WTC11 (cell line): ENCODE measurements at regions not wholly inside any gene's neighbourhood (a gene's known extent, or its start where the extent isn't known, plus 50 kb on each side); places are given as distances from the start of the nearest gene placed in this dataset.

ENCODE experiments used
- ATAC-seq: fragments of 200-7000 bp; cut with Tn5 transposase; 2 replicates; pipeline ENCODE4 v1.10.0; 2021; ENCODE audit warnings: mild to moderate bottlenecking, moderate library complexity
- CTCF ChIA-PET: fragments of 300-600 bp; sonication (Branson Sonifier 250); formaldehyde crosslinking; loops from one replicate; lab custom pipeline; 2021; ENCODE audit warnings: antibody characterized with exemption; lab: Charles Lee
- POLR2A ChIA-PET: fragments of 350-600 bp; sonication (Branson Sonifier 250); formaldehyde crosslinking; loops from one replicate; lab custom pipeline; 2021; ENCODE audit warnings: antibody characterized with exemption; lab: Charles Lee
- DNase-seq: peaks from one replicate; pipeline ENCODE4 v3.0.0; 2021; ENCODE audit warnings: low spot score
- H3K27ac Mint-ChIP-seq: 2 replicates; pipeline ENCODE4 v1.8.0; 2021; ENCODE audit warnings: mixed read lengths
- H3K27me3 Mint-ChIP-seq: 2 replicates; pipeline ENCODE4 v1.8.0; 2021; ENCODE audit warnings: low read depth, mild to moderate bottlenecking, moderate library complexity, mixed read lengths
- H3K36me3 Mint-ChIP-seq: 2 replicates; pipeline ENCODE4 v1.8.0; 2021; ENCODE audit warnings: mixed read lengths
- H3K4me1 Mint-ChIP-seq: 2 replicates; pipeline ENCODE4 v1.8.0; 2022; ENCODE audit warnings: mixed read lengths
- H3K4me3 Mint-ChIP-seq: 2 replicates; pipeline ENCODE4 v1.8.0; 2021; ENCODE audit warnings: mild to moderate bottlenecking, moderate library complexity, mixed read lengths
- H3K9me3 Mint-ChIP-seq: 2 replicates; pipeline ENCODE4 v1.8.0; 2021; ENCODE audit warnings: mixed read lengths
- EMX1 ChIP-seq: fragments of 250-450 bp; sonication (Bioruptor Pico); IDR thresholded peaks from 2 replicates; pipeline ENCODE4 v1.8.0; 2021; ENCODE audit warnings: mild to moderate bottlenecking
- ESRRA ChIP-seq: sonication (generic); formaldehyde crosslinking; IDR thresholded peaks from 2 replicates; pipeline ENCODE4 v1.8.1; 2022; ENCODE audit warnings: mild to moderate bottlenecking, missing genetic modification reagents, borderline replicate concordance
- JAZF1 ChIP-seq: fragments of 250-450 bp; sonication (Bioruptor Pico); IDR thresholded peaks from 2 replicates; pipeline ENCODE4 v1.9.0; 2021; ENCODE audit warnings: moderate library complexity, mild to moderate bottlenecking, inconsistent platforms
- KAT7 ChIP-seq: sonication (generic); formaldehyde crosslinking; IDR thresholded peaks from 2 replicates; pipeline ENCODE4 v1.8.1; 2023; ENCODE audit warnings: missing genetic modification reagents, mild to moderate bottlenecking, borderline replicate concordance
- NFE2L1 ChIP-seq: sonication (generic); formaldehyde crosslinking; IDR thresholded peaks from 2 replicates; pipeline ENCODE4 v1.8.1; 2023; ENCODE audit warnings: missing genetic modification reagents
- NFYB ChIP-seq: sonication (generic); formaldehyde crosslinking; conservative IDR thresholded peaks from 2 replicates; pipeline ENCODE4 v1.8.0; 2022; ENCODE audit warnings: low read depth, missing genetic modification reagents
- NR2C2 ChIP-seq: sonication (generic); formaldehyde crosslinking; IDR thresholded peaks from 2 replicates; pipeline ENCODE4 v1.8.0; 2022; ENCODE audit warnings: mild to moderate bottlenecking, missing genetic modification reagents
- SOX15 ChIP-seq: fragments of 250-450 bp; sonication (Bioruptor Pico); IDR thresholded peaks from 2 replicates; pipeline ENCODE4 v1.9.0; 2021; ENCODE audit warnings: mild to moderate bottlenecking
- TEAD1 ChIP-seq: sonication (generic); formaldehyde crosslinking; IDR thresholded peaks from 2 replicates; pipeline ENCODE4 v1.8.0; 2022; ENCODE audit warnings: mild to moderate bottlenecking, missing genetic modification reagents
- ZBTB21 ChIP-seq: sonication (generic); formaldehyde crosslinking; IDR thresholded peaks from 2 replicates; pipeline ENCODE4 v1.8.1; 2023; ENCODE audit warnings: mild to moderate bottlenecking, missing genetic modification reagents, borderline replicate concordance
- ZNF121 ChIP-seq: sonication (generic); formaldehyde crosslinking; IDR thresholded peaks from 2 replicates; pipeline ENCODE4 v1.8.0; 2023; ENCODE audit warnings: missing genetic modification reagents
- ZNF138 ChIP-seq: sonication (generic); formaldehyde crosslinking; conservative IDR thresholded peaks from 2 replicates; pipeline ENCODE4 v1.8.1; 2022; ENCODE audit warnings: mild to moderate bottlenecking, moderate library complexity, missing genetic modification reagents
- ZNF263 ChIP-seq: sonication (generic); formaldehyde crosslinking; IDR thresholded peaks from 2 replicates; pipeline ENCODE4 v1.8.1; 2022; ENCODE audit warnings: low read depth, mild to moderate bottlenecking, moderate library complexity, missing genetic modification reagents
- ZNF317 ChIP-seq: sonication (generic); formaldehyde crosslinking; IDR thresholded peaks from 2 replicates; pipeline ENCODE4 v1.8.1; 2023; ENCODE audit warnings: low read depth, mild to moderate bottlenecking, moderate library complexity, missing genetic modification reagents, borderline replicate concordance
- TF ChIP-seq, protein P1 (sequence below): sonication (generic); formaldehyde crosslinking; IDR thresholded peaks from 2 replicates; pipeline ENCODE4 v1.8.0; 2022; ENCODE audit warnings: mild to moderate bottlenecking, missing genetic modification reagents
- TF ChIP-seq, protein P2 (sequence below): sonication (generic); formaldehyde crosslinking; IDR thresholded peaks from 2 replicates; pipeline ENCODE4 v1.8.1; 2023; ENCODE audit warnings: mild to moderate bottlenecking, missing genetic modification reagents, moderate library complexity
- TF ChIP-seq, protein P3 (sequence below): fragments of 250-450 bp; sonication (Bioruptor Pico); IDR thresholded peaks from 2 replicates; pipeline ENCODE4 v1.9.0; 2021; ENCODE audit warnings: moderate library complexity, mild to moderate bottlenecking, inconsistent platforms, borderline replicate concordance
- TF ChIP-seq, protein P4 (sequence below): sonication (generic); formaldehyde crosslinking; IDR thresholded peaks from 2 replicates; pipeline ENCODE4 v1.8.0; 2022; ENCODE audit warnings: mild to moderate bottlenecking, missing genetic modification reagents
- TF ChIP-seq, protein P5 (sequence below): fragments of 250-450 bp; sonication (Bioruptor Pico); IDR thresholded peaks from 2 replicates; pipeline ENCODE4 v1.9.0; 2021; ENCODE audit warnings: mild to moderate bottlenecking
- TF ChIP-seq, protein P6 (sequence below): sonication (generic); formaldehyde crosslinking; IDR thresholded peaks from 2 replicates; pipeline ENCODE4 v1.8.0; 2023; ENCODE audit warnings: mild to moderate bottlenecking, missing genetic modification reagents
- TF ChIP-seq, protein P7 (sequence below): sonication (generic); formaldehyde crosslinking; IDR thresholded peaks from 2 replicates; pipeline ENCODE4 v1.8.1; 2022; ENCODE audit warnings: mild to moderate bottlenecking, moderate library complexity, missing genetic modification reagents
- TF ChIP-seq, protein P8 (sequence below): fragments of 250-450 bp; sonication (Bioruptor Pico); IDR thresholded peaks from 2 replicates; pipeline ENCODE4 v1.9.0; 2021; ENCODE audit warnings: mild to moderate bottlenecking
- TF ChIP-seq, protein P9 (sequence below): sonication (generic); formaldehyde crosslinking; IDR thresholded peaks from 2 replicates; pipeline ENCODE4 v1.8.1; 2023; ENCODE audit warnings: mild to moderate bottlenecking, missing genetic modification reagents

DNA sequence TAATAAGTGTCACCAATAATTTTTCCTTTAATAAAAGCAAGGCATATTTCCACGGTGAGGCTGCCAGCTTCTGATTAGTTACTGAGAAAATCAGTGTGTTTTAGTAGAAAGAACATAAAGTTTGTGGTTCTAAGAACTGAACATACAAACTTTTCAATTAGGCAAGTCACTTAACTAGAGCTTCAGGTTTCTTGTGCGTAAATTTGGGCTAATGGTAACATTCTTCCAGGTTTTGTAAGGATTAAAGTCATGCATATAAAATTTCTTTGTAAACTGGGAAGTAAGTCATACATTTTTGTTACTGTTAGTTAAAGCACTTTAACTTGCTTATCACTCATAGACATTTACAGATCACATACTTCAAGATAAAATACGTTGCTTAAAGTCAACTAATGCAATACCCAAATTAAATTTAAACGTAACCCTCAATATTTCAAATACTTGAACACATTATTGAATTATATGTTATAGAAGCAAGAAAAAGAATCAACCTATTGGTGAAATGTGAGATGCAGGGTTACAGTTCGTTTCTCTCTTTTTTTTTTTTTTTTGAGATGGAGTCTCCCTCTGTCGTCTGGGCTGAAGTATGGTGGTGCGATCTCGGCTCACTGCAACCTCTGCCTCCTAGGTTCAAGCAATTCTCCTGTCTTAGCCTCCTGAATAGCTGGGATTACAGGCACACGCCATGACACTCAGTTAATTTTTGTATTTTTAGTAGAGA lies 327.3 kb upstream of the NOX3 start:
- TF ChIP-seq ESRRA (no peak), EMX1 (no peak), ZBTB21 (CRISPR knock-in tag) (no peak), ZNF263 (no peak), TEAD1 (CRISPR knock-in tag) (no peak), JAZF1 (CRISPR knock-in tag) (no peak), ZNF121 (CRISPR knock-in tag) (no peak), SOX15 (CRISPR knock-in tag) (no peak), KAT7 (CRISPR knock-in tag) (no peak), NFYB (CRISPR knock-in tag) (no peak), NR2C2 (CRISPR knock-in tag) (no peak)
- TF ChIP-seq, protein P1, sequence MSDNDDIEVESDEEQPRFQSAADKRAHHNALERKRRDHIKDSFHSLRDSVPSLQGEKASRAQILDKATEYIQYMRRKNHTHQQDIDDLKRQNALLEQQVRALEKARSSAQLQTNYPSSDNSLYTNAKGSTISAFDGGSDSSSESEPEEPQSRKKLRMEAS (CRISPR knock-in tag) = no peak
- TF ChIP-seq, protein P2, sequence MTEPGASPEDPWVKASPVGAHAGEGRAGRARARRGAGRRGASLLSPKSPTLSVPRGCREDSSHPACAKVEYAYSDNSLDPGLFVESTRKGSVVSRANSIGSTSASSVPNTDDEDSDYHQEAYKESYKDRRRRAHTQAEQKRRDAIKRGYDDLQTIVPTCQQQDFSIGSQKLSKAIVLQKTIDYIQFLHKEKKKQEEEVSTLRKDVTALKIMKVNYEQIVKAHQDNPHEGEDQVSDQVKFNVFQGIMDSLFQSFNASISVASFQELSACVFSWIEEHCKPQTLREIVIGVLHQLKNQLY (CRISPR knock-in tag) = no peak
- TF ChIP-seq, protein P3, sequence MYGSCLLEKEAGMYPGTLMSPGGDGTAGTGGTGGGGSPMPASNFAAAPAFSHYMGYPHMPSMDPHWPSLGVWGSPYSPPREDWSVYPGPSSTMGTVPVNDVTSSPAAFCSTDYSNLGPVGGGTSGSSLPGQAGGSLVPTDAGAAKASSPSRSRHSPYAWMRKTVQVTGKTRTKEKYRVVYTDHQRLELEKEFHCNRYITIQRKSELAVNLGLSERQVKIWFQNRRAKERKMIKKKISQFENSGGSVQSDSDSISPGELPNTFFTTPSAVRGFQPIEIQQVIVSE = no peak
- TF ChIP-seq, protein P4, sequence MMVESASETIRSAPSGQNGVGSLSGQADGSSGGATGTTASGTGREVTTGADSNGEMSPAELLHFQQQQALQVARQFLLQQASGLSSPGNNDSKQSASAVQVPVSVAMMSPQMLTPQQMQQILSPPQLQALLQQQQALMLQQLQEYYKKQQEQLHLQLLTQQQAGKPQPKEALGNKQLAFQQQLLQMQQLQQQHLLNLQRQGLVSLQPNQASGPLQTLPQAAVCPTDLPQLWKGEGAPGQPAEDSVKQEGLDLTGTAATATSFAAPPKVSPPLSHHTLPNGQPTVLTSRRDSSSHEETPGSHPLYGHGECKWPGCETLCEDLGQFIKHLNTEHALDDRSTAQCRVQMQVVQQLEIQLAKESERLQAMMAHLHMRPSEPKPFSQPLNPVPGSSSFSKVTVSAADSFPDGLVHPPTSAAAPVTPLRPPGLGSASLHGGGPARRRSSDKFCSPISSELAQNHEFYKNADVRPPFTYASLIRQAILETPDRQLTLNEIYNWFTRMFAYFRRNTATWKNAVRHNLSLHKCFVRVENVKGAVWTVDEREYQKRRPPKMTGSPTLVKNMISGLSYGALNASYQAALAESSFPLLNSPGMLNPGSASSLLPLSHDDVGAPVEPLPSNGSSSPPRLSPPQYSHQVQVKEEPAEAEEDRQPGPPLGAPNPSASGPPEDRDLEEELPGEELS (CRISPR knock-in tag) = no peak
- TF ChIP-seq, protein P5, sequence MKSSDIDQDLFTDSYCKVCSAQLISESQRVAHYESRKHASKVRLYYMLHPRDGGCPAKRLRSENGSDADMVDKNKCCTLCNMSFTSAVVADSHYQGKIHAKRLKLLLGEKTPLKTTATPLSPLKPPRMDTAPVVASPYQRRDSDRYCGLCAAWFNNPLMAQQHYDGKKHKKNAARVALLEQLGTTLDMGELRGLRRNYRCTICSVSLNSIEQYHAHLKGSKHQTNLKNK = no peak
- TF ChIP-seq, protein P6, sequence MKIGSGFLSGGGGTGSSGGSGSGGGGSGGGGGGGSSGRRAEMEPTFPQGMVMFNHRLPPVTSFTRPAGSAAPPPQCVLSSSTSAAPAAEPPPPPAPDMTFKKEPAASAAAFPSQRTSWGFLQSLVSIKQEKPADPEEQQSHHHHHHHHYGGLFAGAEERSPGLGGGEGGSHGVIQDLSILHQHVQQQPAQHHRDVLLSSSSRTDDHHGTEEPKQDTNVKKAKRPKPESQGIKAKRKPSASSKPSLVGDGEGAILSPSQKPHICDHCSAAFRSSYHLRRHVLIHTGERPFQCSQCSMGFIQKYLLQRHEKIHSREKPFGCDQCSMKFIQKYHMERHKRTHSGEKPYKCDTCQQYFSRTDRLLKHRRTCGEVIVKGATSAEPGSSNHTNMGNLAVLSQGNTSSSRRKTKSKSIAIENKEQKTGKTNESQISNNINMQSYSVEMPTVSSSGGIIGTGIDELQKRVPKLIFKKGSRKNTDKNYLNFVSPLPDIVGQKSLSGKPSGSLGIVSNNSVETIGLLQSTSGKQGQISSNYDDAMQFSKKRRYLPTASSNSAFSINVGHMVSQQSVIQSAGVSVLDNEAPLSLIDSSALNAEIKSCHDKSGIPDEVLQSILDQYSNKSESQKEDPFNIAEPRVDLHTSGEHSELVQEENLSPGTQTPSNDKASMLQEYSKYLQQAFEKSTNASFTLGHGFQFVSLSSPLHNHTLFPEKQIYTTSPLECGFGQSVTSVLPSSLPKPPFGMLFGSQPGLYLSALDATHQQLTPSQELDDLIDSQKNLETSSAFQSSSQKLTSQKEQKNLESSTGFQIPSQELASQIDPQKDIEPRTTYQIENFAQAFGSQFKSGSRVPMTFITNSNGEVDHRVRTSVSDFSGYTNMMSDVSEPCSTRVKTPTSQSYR (CRISPR knock-in tag) = no peak
- TF ChIP-seq, protein P7, sequence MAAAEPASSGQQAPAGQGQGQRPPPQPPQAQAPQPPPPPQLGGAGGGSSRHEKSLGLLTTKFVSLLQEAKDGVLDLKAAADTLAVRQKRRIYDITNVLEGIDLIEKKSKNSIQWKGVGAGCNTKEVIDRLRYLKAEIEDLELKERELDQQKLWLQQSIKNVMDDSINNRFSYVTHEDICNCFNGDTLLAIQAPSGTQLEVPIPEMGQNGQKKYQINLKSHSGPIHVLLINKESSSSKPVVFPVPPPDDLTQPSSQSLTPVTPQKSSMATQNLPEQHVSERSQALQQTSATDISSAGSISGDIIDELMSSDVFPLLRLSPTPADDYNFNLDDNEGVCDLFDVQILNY (CRISPR knock-in tag) = no peak
- no peaks in the 10 kb centered on the region for H3K27me3 Mint-ChIP-seq
- ChIA-PET CTCF (no interaction called here), POLR2A (no interaction called here)
- H3K36me3 Mint-ChIP-seq = peaks cover 13% of the 10 kb centered on the region
- no peak overlapping the region for H3K27ac Mint-ChIP-seq
- H3K4me3 Mint-ChIP-seq = no peak overlapping the region
- DNase-seq = no peak
- H3K4me1 Mint-ChIP-seq = no peaks in the 10 kb centered on the region
- H3K9me3 Mint-ChIP-seq = peaks cover 20% of the 10 kb centered on the region
- no peak for ATAC-seq

DNA sequence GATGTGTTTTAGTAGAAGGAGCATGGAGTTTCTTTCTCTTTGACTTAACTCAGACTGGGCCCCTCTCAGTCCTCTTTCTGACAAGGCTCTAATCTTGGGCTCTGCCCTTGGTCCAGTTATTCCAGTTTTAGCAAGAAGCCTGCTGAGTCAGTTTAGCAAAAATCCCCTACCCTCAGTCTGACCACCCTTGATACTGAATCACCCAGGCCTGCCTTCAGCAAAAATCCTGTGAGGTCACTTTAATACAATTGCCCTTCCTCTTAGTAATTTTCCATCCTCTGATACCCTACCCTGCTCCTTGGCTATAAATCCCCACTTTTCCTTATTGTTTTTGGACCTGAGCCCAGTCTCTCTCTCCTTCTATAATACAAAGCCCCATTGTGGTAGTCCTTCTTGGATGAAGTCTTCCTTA lies 326.7 kb upstream of the NOX3 start:
- peaks cover 8% of the 10 kb centered on the region for H3K36me3 Mint-ChIP-seq
- no peaks in the 10 kb centered on the region for H3K27me3 Mint-ChIP-seq
- ChIA-PET POLR2A (no interaction called here), CTCF (no interaction called here)
- DNase-seq = no peak
- no peak for ATAC-seq
- H3K4me3 Mint-ChIP-seq = no peak overlapping the region
- no peaks in the 10 kb centered on the region for H3K4me1 Mint-ChIP-seq
- H3K27ac Mint-ChIP-seq = no peak overlapping the region
- peaks cover 14% of the 10 kb centered on the region for H3K9me3 Mint-ChIP-seq
- TF ChIP-seq NFE2L1 (no peak), ZNF317 (CRISPR knock-in tag) (no peak), ZNF263 (no peak), ZNF138 (CRISPR knock-in tag) (no peak)
- TF ChIP-seq, protein P8, sequence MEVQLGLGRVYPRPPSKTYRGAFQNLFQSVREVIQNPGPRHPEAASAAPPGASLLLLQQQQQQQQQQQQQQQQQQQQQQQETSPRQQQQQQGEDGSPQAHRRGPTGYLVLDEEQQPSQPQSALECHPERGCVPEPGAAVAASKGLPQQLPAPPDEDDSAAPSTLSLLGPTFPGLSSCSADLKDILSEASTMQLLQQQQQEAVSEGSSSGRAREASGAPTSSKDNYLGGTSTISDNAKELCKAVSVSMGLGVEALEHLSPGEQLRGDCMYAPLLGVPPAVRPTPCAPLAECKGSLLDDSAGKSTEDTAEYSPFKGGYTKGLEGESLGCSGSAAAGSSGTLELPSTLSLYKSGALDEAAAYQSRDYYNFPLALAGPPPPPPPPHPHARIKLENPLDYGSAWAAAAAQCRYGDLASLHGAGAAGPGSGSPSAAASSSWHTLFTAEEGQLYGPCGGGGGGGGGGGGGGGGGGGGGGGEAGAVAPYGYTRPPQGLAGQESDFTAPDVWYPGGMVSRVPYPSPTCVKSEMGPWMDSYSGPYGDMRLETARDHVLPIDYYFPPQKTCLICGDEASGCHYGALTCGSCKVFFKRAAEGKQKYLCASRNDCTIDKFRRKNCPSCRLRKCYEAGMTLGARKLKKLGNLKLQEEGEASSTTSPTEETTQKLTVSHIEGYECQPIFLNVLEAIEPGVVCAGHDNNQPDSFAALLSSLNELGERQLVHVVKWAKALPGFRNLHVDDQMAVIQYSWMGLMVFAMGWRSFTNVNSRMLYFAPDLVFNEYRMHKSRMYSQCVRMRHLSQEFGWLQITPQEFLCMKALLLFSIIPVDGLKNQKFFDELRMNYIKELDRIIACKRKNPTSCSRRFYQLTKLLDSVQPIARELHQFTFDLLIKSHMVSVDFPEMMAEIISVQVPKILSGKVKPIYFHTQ (CRISPR knock-in tag) = no peak
- TF ChIP-seq, protein P9, sequence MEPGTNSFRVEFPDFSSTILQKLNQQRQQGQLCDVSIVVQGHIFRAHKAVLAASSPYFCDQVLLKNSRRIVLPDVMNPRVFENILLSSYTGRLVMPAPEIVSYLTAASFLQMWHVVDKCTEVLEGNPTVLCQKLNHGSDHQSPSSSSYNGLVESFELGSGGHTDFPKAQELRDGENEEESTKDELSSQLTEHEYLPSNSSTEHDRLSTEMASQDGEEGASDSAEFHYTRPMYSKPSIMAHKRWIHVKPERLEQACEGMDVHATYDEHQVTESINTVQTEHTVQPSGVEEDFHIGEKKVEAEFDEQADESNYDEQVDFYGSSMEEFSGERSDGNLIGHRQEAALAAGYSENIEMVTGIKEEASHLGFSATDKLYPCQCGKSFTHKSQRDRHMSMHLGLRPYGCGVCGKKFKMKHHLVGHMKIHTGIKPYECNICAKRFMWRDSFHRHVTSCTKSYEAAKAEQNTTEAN (CRISPR knock-in tag) = no peak
